GM12878 (cell line): ENCODE measurements at regions not wholly inside any gene's neighbourhood (a gene's known extent, or its start where the extent isn't known, plus 50 kb on each side); places are given as distances from the start of the nearest gene placed in this dataset.

Experiments
- ATAC-seq: fragments of 200-7000 bp; cut with Tn5 transposase; 3 replicates; pipeline ENCODE4 v1.9.1; 2020; ENCODE audit warnings: mild to moderate bottlenecking, moderate library complexity
- BruUV-seq: library from RNA; stranded (reverse); fragments of 400-500 nt; replicated peaks from 2 replicates; lab custom pipeline; 2021; lab: Mats Ljungman, UMichigan
- CTCF ChIA-PET: fragments of 300-600 bp; sonication (Branson Sonifier 250); formaldehyde crosslinking; extraction: SDS; loops from one replicate; lab custom pipeline; 2021; ENCODE audit warnings: inconsistent platforms; lab: Yijun Ruan, JAX
- POLR2A ChIA-PET: fragments of 350-600 bp; formaldehyde crosslinking; extraction: SDS; loops from one replicate; lab custom pipeline; 2021; ENCODE audit warnings: inconsistent platforms; lab: Charles Lee
- RAD21 ChIA-PET: fragments of 300-600 bp; sonication (Branson Sonifier 250); formaldehyde crosslinking; loops from one replicate; lab custom pipeline; 2023; ENCODE audit warnings: antibody characterized with exemption; ENCODE audit not compliant: unreplicated experiment; lab: Charles Lee
- SMC1A ChIA-PET: fragments of 300-600 bp; sonication (Branson Sonifier 250); formaldehyde crosslinking; loops from one replicate; lab custom pipeline; 2023; ENCODE audit not compliant: unreplicated experiment, uncharacterized antibody; lab: Charles Lee
- DNase-seq: peaks from one replicate; pipeline ENCODE4 v3.0.0-alpha.2; 2011; ENCODE audit warnings: low read depth, low spot score
- FAIRE-seq: peaks from 3 replicates; lab custom pipeline; 2011; peaks lifted over from hg19 to GRCh38; lab: Jason Lieb, UNC
- H2AFZ ChIP-seq: 2 replicates; pipeline ENCODE4 v1.6.0; 2011; ENCODE audit warnings: low read depth, low read length, control low read depth; ENCODE audit not compliant: control insufficient read depth
- H3K27ac ChIP-seq: 2 replicates; pipeline ENCODE4 v1.5.1; 2011; ENCODE audit warnings: control low read depth; ENCODE audit not compliant: control insufficient read depth, insufficient read depth
- H3K27me3 ChIP-seq, 2 experiments: replicated peaks in 1 of 2; 2 replicates each; pipeline versions ENCODE4 v1.6.0 to v1.6.1; 2011; ENCODE audit warnings: low read length in 1 of 2; ENCODE audit not compliant: control insufficient read depth in 2 of 2, insufficient read depth in 2 of 2
- H3K36me3 ChIP-seq, 2 experiments: 2 replicates each; pipeline ENCODE4 v1.5.1; 2011; ENCODE audit warnings: low read length in 1 of 2; ENCODE audit not compliant: control insufficient read depth in 2 of 2, insufficient read depth in 2 of 2
- H3K4me1 ChIP-seq: 2 replicates; pipeline ENCODE4 v1.6.1; 2011; ENCODE audit warnings: mild to moderate bottlenecking, low read length, moderate library complexity, mixed read lengths; ENCODE audit not compliant: control insufficient read depth, insufficient read depth
- H3K4me2 ChIP-seq: 2 replicates; pipeline ENCODE4 v1.6.0; 2011; ENCODE audit warnings: control low read depth; ENCODE audit not compliant: control insufficient read depth, insufficient read depth
- H3K4me3 ChIP-seq: fragments of 200-600 bp; sonication (generic); 2 replicates; pipeline ENCODE4 v1.5.1; 2016
- H3K79me2 ChIP-seq: 2 replicates; pipeline ENCODE4 v1.6.0; 2011; ENCODE audit warnings: low read length; ENCODE audit not compliant: control insufficient read depth, insufficient read depth
- H3K9ac ChIP-seq: 2 replicates; pipeline ENCODE4 v1.8.0; 2011; ENCODE audit warnings: low read length, control low read depth, mixed read lengths; ENCODE audit not compliant: control insufficient read depth, insufficient read depth
- H3K9me3 ChIP-seq: replicated peaks from 3 replicates; pipeline ENCODE4 v1.5.1; 2011; ENCODE audit warnings: mild to moderate bottlenecking, low read length; ENCODE audit not compliant: control insufficient read depth, insufficient read depth
- H4K20me1 ChIP-seq: 2 replicates; pipeline ENCODE4 v1.6.0; 2011; ENCODE audit not compliant: control insufficient read depth, insufficient read depth
- ATF3 ChIP-seq: IDR thresholded peaks from 2 replicates; pipeline ENCODE4 v1.6.1; 2011; ENCODE audit warnings: low read depth, mild to moderate bottlenecking, low read length, moderate library complexity, borderline replicate concordance; ENCODE audit errors: extremely low read depth
- ATF7 ChIP-seq: fragments of 450-650 bp; IDR thresholded peaks from 2 replicates; pipeline ENCODE4 v1.6.1; 2016; ENCODE audit warnings: low read depth, mild to moderate bottlenecking
- CBX5 ChIP-seq: sonication (generic); IDR thresholded peaks from 2 replicates; pipeline ENCODE4 v1.6.1; 2016; ENCODE audit warnings: low read depth, moderate library complexity, mild to moderate bottlenecking, inconsistent platforms
- DPF2 ChIP-seq: fragments of 450-650 bp; IDR thresholded peaks from 2 replicates; pipeline ENCODE4 v1.6.1; 2017; ENCODE audit warnings: mild to moderate bottlenecking
- EP300 ChIP-seq, 2 experiments: fragments of 150-350 bp in 1 of 2; IDR thresholded peaks; 2 replicates each; pipeline ENCODE4 v1.6.1; 2011 to 2012; ENCODE audit warnings: low read depth in 2 of 2, low read length in 2 of 2, borderline replicate concordance in 1 of 2, improper control_type of control experiment in 1 of 2, inconsistent platforms in 1 of 2; ENCODE audit not compliant: control insufficient read depth in 1 of 2
- ETV6 ChIP-seq, 2 experiments: fragments of 450-650 bp in 1 of 2; IDR thresholded peaks in 1 of 2; conservative IDR thresholded peaks in 1 of 2; 2 replicates each; pipeline ENCODE4 v1.6.1; 2014; ENCODE audit warnings: antibody characterized with exemption in 1 of 2, borderline replicate concordance in 1 of 2, low read depth in 1 of 2, mild to moderate bottlenecking in 1 of 2, moderate library complexity in 1 of 2
- FOXK2 ChIP-seq: fragments of 450-650 bp; IDR thresholded peaks from 2 replicates; pipeline ENCODE4 v1.6.1; 2017; ENCODE audit warnings: mild to moderate bottlenecking, moderate library complexity
- FOXM1 ChIP-seq: IDR thresholded peaks from 2 replicates; pipeline ENCODE4 v1.6.1; 2012; ENCODE audit warnings: low read depth, mild to moderate bottlenecking, inconsistent platforms, low read length, moderate library complexity
- GATAD2B ChIP-seq: fragments of 450-650 bp; conservative IDR thresholded peaks from 2 replicates; pipeline ENCODE4 v1.6.1; 2017; ENCODE audit warnings: low read depth, mild to moderate bottlenecking, moderate library complexity
- HDAC2 ChIP-seq: fragments of 200-600 bp; sonication (generic); IDR thresholded peaks from 2 replicates; pipeline ENCODE4 v1.6.1; 2017
- IKZF2 ChIP-seq, 2 experiments: fragments of 450-650 bp; IDR thresholded peaks; 2 replicates each; pipeline ENCODE4 v1.6.1; 2017; ENCODE audit warnings: mild to moderate bottlenecking in 2 of 2, moderate library complexity in 2 of 2
- IRF4 ChIP-seq: IDR thresholded peaks from 2 replicates; pipeline ENCODE4 v1.6.1; 2011; ENCODE audit warnings: low read depth, low read length
- KAT2A ChIP-seq: conservative IDR thresholded peaks from 2 replicates; pipeline ENCODE4 v1.6.1; 2011; ENCODE audit warnings: low read depth, low read length; ENCODE audit not compliant: control insufficient read depth
- MTA2 ChIP-seq: fragments of 450-650 bp; IDR thresholded peaks from 2 replicates; pipeline ENCODE4 v1.6.1; 2016; ENCODE audit warnings: low read depth, mild to moderate bottlenecking, moderate library complexity
- NKRF ChIP-seq: fragments of 450-650 bp; conservative IDR thresholded peaks from 2 replicates; pipeline ENCODE4 v1.6.1; 2017; ENCODE audit warnings: mild to moderate bottlenecking, moderate library complexity
- PKNOX1 ChIP-seq: fragments of 450-650 bp; IDR thresholded peaks from 2 replicates; pipeline ENCODE4 v1.6.1; 2016; ENCODE audit warnings: mild to moderate bottlenecking
- RFX5 ChIP-seq: IDR thresholded peaks from 2 replicates; pipeline ENCODE4 v1.6.1; 2011; ENCODE audit warnings: low read depth, low read length, improper control_type of control experiment
- RUNX3 ChIP-seq: IDR thresholded peaks from 2 replicates; pipeline ENCODE4 v1.6.1; 2012; ENCODE audit warnings: low read length, inconsistent platforms
- SIN3A ChIP-seq: IDR thresholded peaks from 2 replicates; pipeline ENCODE4 v1.6.1; 2012; ENCODE audit warnings: low read depth, low read length, improper control_type of control experiment
- SPI1 ChIP-seq: IDR thresholded peaks from 2 replicates; pipeline ENCODE4 v1.6.1; 2011; ENCODE audit warnings: low read depth, mild to moderate bottlenecking, low read length, moderate library complexity, borderline replicate concordance; ENCODE audit not compliant: insufficient read depth
- STAT1 ChIP-seq: fragments of 450-650 bp; conservative IDR thresholded peaks from 2 replicates; pipeline ENCODE4 v1.6.1; 2014; ENCODE audit warnings: antibody characterized with exemption, mild to moderate bottlenecking
- WGBS: methylation state at CpG from one replicate; pipeline ENCODE4 v1.1.6; 2016; ENCODE audit warnings: low lambda C conversion rate; ENCODE audit not compliant: insufficient replicate concordance, insufficient coverage; ENCODE audit errors: missing lambda C conversion rate; 5-methylcytosine and 5-hydroxymethylcytosine counted together
- in situ Hi-C: fragments of 300-500 bp; cut with MboI; formaldehyde crosslinking; loops from 9 replicates; pipeline ENCODE4 v1.14.3; 2018; ENCODE audit warnings: mixed read lengths
- intact Hi-C: fragments of 100-400 bp; cut with micrococcal nuclease; formaldehyde crosslinking; loops from one replicate; pipeline ENCODE4 v1.14.2; 2022; ENCODE audit not compliant: unreplicated experiment
- TF ChIP-seq, protein P1 (sequence below): IDR thresholded peaks from 2 replicates; pipeline ENCODE4 v1.6.1; 2011; ENCODE audit warnings: mild to moderate bottlenecking, low read depth, low read length, moderate library complexity; ENCODE audit not compliant: insufficient replicate concordance

GRCh38 chr18:10213526-10213925, 240.9 kb upstream of the APCDD1 start:
- no peaks in the 10 kb centered on the region for H3K27me3 ChIP-seq
- in situ Hi-C loops = no loop called here
- CTCF ChIA-PET = interaction anchor here (1.3 kb wide), 2 partner anchors 8 to 277 kb away, joined by 3 to 5 read pairs; no protein-coding TSS in a partner anchor
- H3K9me3 ChIP-seq = no peaks in the 10 kb centered on the region; the same call in 2 of the 3 replicates
- no peaks in the 10 kb centered on the region for H3K36me3 ChIP-seq
- H3K27ac ChIP-seq = no peak overlapping the region
- no peak for TF ChIP-seq RFX5
- TF ChIP-seq ATF7 = no peak
- TF ChIP-seq MTA2 = peak; percentile 41
- peak; percentile 72 for TF ChIP-seq IRF4
- TF ChIP-seq IKZF2 (IDR thresholded peaks at IDR 0.05) = peak; percentile 33 to 62; a peak in 2 of 4 replicates
- TF ChIP-seq FOXM1 = no peak
- TF ChIP-seq EP300 (IDR thresholded peaks at IDR 0.05; ENCODE audit: borderline replicate concordance in 1 of 2, control insufficient read depth in 1 of 2, low read depth in 2 of 2, low read length in 2 of 2) = 0 out of 4 replicates have a peak, but pooled peaks of 1 of the 2 experiments have one; percentile 20
- no peak for TF ChIP-seq DPF2
- no peak for TF ChIP-seq CBX5
- TF ChIP-seq NKRF = no peak
- TF ChIP-seq ETV6 (conservative IDR thresholded peaks at IDR 0.05 in 1 of 2, IDR thresholded peaks at IDR 0.05 in 1 of 2; ENCODE audit: borderline replicate concordance in 1 of 2, low read depth in 1 of 2) = no peak
- peak; percentile 59; the same call in 1 of the 2 replicates for TF ChIP-seq RUNX3
- no peak for TF ChIP-seq HDAC2
- TF ChIP-seq KAT2A = no peak
- peak; percentile 97 for TF ChIP-seq SPI1
- TF ChIP-seq ATF3 = no peak
- TF ChIP-seq FOXK2 = peak; percentile 10; the same call in 1 of the 2 replicates
- TF ChIP-seq, protein P1, sequence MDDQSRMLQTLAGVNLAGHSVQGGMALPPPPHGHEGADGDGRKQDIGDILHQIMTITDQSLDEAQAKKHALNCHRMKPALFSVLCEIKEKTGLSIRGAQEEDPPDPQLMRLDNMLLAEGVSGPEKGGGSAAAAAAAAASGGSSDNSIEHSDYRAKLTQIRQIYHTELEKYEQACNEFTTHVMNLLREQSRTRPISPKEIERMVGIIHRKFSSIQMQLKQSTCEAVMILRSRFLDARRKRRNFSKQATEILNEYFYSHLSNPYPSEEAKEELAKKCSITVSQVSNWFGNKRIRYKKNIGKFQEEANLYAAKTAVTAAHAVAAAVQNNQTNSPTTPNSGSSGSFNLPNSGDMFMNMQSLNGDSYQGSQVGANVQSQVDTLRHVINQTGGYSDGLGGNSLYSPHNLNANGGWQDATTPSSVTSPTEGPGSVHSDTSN = no peak
- TF ChIP-seq PKNOX1 = peak; percentile 23; the same call in 1 of the 2 replicates
- TF ChIP-seq SIN3A = no peak
- no peak for TF ChIP-seq GATAD2B
- TF ChIP-seq STAT1 = no peak
- H3K79me2 ChIP-seq = no peaks in the 10 kb centered on the region
- POLR2A ChIA-PET = no interaction called here
- H3K4me2 ChIP-seq = no peak overlapping the region
- no peak overlapping the region for H3K4me3 ChIP-seq
- 4% methylated on average over 3 of the region's 3 CpGs for WGBS
- no peak overlapping the region for H3K9ac ChIP-seq
- H2AFZ ChIP-seq = no peak overlapping the region; the same call in 1 of the 2 replicates
- intact Hi-C loops = no loop called here
- H3K4me1 ChIP-seq = no peaks in the 10 kb centered on the region
- FAIRE-seq (peak; percentile 59), ATAC-seq (peak; percentile 79), DNase-seq (peak; percentile 41)
- RAD21 ChIA-PET = interaction anchor here (0.5 kb wide), 1 partner anchor 110 kb away, joined by 3 read pairs; no protein-coding TSS in a partner anchor
- BruUV-seq = no TSS peak
- no peaks in the 10 kb centered on the region for H4K20me1 ChIP-seq
- SMC1A ChIA-PET = no interaction called here
